ENCODE measurements at regions not wholly inside any gene's neighbourhood (a gene's known extent, or its start where the extent isn't known, plus 50 kb on each side); places are given as distances from the start of the nearest gene placed in this dataset.

GRCh38 chr2:122357998-122358397 lies 602.5 kb downstream of the TSN start:
- no peak for DNase-seq (ENCODE audit: low read depth in 2 of 3, low spot score in 2 of 3)

DNA sequence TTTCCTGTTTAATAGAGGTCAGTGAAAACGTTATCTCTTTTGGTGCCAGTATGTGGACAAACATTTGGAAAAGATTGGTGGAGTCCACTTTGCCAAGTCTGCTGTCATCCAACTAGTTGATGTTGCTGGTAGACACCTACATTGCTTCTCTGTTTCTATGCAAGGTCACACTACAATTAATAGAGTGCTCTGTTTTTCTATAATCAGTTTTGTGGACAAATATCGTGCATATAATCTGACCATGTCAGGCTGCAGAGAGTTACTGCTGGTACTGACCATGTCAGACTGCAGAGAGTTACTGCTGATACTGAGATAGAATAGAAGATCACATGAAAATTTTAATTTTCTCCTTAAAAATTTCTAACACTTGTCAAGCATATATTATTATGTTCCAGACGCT lies 603.3 kb downstream of the TSN start:
- DNase-seq (ENCODE audit: low read depth in 2 of 3, low spot score in 2 of 3), result no peak

DNA sequence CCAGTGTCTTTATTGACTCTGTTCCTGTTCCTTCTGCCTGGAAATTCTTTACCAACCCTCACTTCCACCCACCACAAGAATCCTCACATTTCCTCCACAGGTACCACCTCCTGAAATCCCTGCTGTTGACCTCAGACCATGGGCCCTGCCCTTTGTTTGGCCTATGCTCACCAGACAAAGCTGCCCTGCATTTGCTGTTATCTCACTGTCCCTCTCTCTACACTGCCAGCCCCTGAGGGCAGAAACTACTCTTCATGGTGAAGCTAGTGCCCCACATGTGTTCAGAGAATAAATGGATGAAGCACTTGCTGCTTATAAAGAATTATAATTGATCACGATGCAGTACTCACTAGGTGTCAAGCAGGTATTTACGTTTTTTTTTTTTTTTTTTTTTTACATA lies 608.4 kb downstream of the TSN start:
- DNase-seq (ENCODE audit: low read depth in 2 of 3, low spot score in 2 of 3), result no peak

DNA sequence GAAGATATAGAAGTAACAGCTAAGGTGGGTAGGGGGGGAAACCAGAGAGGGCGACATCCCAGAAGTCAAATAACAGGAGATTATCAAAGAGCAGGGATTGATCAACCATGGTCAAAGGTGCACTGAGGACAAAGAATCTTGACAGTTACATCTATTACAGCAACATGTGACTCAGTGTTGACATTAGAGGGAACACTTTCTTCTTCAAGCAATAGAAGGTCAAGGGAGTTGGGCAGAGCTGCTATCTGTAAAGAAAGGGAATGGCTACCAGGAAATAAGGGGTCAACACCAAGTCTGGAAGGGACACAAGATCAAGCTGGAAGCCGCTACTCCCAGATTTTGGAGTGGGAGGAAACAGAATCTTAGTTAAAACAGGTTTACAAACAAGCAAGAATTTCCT lies 611.0 kb downstream of the TSN start:
- no peak for DNase-seq (ENCODE audit: low read depth in 2 of 3, low spot score in 2 of 3)

DNA sequence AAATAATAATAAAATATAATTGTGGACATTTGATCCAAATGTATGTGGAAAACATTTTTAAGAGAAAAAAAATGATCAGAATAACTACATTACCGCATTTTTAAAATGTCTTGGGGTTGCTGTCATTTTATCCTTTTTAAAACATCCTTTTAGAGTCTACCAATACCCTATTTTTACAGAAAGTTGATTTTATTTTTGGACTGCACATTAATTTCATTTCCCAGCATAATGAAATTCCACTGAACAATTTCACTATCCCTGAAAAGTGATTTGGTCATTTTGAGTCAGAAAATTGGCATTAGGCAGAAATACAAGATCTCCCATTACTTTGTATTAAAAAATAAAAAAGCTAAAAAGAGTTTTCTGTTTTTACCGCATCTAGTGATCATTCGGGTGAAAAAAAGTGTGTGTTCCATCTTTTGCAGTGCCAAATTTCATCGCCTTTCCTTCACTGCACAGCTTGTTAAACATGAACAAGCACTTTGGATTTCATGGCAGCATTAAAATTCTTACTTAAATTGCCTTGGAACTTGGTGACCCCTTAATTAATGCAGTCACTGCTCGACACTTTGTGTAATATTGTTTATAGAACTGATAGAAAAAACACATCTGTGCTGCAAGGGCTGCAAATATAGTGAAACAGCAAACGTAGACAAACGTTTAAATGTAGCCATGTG lies 611.7 kb downstream of the TSN start:
- no peak for DNase-seq (ENCODE audit: low read depth in 2 of 3, low spot score in 2 of 3)

DNA sequence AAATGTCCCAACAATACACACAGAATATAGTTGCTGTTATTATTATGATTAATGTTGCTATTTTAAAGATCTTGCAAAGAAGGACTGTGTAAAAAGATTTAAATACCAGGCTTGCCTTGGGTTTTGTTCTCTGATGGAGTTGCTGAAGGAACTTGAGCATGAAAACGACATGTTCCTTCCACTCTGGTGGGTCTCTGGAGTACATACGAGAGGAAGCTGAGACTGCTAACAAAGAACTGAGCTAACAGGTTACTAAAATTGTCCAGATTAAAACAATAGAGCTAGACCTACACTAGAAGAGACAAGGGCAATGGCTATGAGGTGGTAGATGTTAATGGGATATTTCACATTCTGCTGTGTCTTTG lies 612.2 kb downstream of the TSN start:
- no peak for DNase-seq (ENCODE audit: low read depth in 2 of 3, low spot score in 2 of 3)

GRCh38 chr2:122368576-122369243 lies 613.3 kb downstream of the TSN start:
- DNase-seq (ENCODE audit: low read depth in 2 of 3, low spot score in 2 of 3), result peak in 2 of 3 donors; percentile 0 to 24

DNA sequence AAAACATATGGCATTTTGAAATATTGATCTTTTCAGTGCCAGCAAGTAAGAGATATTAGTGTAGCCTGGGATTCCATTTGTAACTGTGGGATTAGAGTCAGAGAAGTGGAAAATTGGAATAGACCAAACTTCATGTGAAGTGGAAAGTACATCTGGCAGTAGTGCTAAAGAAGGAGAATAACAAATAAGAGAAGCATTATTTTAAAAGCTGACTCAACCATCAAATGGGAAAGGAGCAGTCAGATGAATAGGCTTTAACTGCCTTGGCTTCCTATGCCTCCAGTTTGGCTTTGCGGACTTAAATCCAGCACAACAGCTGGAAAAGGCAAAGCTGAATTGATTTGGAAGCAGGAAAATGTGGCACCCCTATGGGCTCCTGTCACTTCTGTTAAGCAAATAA lies 623.1 kb downstream of the TSN start:
- no peak for DNase-seq (ENCODE audit: low read depth in 2 of 3, low spot score in 2 of 3)

- no peak for DNase-seq (ENCODE audit: low read depth in 2 of 3, low spot score in 2 of 3)
Measured at GRCh38 chr2:122384768-122385333, 629.4 kb downstream of the TSN start.

DNA sequence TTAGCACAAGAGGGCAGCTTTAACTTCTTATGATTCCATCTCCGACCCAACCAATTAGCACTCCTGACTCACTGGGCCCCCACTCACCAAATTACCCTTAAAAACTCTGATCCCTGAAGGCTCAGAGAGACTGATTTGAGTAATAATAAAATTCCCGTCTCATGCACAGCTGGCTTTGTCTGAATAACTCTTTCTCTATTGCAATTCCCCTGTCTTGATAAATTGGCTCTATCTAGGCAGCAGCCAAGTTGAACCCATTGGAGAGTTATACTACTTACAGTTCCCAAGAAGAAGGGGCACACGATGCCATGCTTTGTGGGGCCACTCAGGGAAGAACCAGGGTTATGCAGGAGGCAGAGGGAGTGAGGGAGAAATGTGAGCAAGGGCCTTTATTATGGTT lies 632.8 kb downstream of the TSN start:
- DNase-seq (ENCODE audit: low read depth in 2 of 3, low spot score in 2 of 3), result no peak

DNA sequence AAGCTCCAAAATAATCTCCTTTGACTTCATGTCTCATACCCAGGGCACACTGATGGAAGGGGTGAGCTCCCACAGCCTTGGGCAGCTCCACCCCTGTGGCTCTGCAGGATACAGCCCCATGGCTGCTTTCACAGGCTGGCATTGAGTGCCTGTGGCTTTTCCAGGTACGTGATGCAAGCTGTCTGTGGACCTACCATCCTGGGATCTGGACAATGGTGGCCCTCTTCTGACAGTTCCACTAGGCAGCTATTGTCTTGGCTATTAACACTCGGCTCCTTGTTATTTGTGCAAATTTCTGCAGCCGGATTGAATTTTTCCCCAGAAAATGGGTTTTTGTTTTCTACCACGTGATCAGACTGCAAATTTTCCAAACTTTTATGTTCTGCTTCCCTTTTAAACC lies 634.2 kb downstream of the TSN start:
- no peak for DNase-seq (ENCODE audit: low read depth in 2 of 3, low spot score in 2 of 3)

DNA sequence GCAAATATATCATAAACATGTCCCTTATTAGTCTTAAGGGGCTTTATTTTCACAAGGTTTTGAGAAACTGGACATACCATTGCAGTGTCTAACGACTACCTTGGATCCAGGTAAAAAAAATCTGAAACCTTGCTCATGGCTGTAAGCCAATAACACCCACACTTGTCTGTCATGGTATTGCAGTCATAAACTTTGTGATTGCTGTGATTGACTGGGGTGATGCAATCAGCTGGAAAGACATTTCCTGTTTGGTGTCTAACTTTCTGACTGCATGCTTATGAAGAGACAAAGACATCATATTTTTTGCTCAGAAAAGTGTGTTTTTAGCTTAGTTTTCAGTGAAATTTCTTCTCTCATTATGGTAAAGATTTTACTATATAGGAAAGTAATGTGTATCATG lies 635.0 kb downstream of the TSN start:
- no peak for DNase-seq (ENCODE audit: low read depth in 2 of 3, low spot score in 2 of 3)

GRCh38 chr2:122391726-122392125 lies 636.3 kb downstream of the TSN start:
- no peak for DNase-seq (ENCODE audit: low read depth in 2 of 3, low spot score in 2 of 3)

GRCh38 chr2:122395687-122396086 lies 640.2 kb downstream of the TSN start:
- no peak for DNase-seq (ENCODE audit: low read depth in 2 of 3, low spot score in 2 of 3)

DNA sequence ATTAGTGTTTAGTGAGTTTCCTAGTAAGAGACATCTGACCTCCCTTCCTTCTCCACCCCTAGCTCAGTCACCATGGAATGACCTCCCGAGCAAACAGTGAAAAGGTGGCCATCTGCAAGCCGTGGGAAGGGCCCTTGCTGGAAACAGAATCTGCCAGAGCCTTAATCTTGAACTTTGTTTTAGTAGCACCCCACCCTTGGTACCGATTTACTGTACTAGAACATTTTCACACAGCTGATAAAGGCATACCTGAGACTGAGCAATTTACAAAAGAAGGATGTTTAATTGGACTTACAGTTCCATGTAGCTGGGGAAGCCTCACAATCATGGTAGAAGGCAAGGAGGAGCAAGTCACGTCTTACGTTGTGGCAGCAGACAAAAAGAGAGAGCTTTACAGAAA lies 655.8 kb downstream of the TSN start:
- DNase-seq (ENCODE audit: low read depth in 2 of 3, low spot score in 2 of 3), result no peak

GRCh38 chr2:122412360-122412759 lies 656.9 kb downstream of the TSN start:
- DNase-seq (ENCODE audit: low read depth in 2 of 3, low spot score in 2 of 3), result no peak

DNA sequence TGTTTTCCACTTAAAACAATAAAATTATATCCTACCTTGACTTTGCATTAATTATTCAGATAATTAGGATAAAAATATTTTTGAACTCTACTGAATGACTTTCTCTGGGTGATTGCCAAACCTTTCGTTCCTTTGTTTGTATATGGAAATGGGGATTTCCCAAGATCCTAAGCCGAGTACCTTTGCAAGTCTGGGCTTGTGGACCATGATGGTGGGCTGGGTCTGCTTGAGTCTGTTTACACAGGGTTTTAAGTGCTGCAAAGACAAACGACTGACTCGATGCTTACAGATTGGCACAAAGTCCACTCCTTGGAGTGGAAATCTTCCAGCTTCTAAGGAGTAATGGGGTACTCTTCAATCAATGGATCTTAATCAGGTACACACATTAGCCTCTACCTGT lies 659.5 kb downstream of the TSN start:
- no peak for DNase-seq (ENCODE audit: low read depth in 2 of 3, low spot score in 2 of 3)

- DNase-seq (ENCODE audit: low read depth in 2 of 3, low spot score in 2 of 3), result no peak
Measured at GRCh38 chr2:122417114-122417513, 661.7 kb downstream of the TSN start.

- DNase-seq (ENCODE audit: low read depth in 2 of 3, low spot score in 2 of 3), result no peak
Measured at GRCh38 chr2:122421775-122422174, 666.3 kb downstream of the TSN start.

DNA sequence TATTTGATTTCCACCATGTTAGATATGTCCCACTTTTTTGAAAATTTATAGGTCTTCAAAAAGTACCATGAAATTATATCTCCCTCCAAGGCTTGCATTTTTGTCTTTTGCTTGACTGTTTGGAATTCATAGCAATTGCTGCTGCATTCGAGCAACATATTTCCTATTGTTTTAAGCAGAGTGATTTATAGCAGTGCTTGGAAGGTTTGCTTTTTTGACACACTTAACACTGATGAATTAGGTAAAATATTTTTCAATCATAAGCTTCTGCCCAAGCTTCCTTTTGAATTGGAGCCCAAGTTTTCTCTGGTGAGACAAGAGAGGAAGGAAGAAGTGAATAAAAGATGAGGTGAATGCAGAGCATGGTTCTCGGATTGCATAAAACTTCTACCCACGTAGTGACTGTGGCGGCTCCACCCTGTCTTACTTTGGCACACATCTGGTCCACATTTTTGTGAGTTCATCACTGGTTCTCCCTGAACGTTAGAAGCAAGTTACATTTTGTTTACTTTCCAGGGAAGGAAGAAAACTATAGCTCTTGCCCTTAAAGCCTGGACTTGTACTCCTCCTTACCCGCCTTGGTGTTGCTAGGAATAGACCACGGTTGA lies 667.0 kb downstream of the TSN start:
- DNase-seq (ENCODE audit: low read depth in 2 of 3, low spot score in 2 of 3), result no peak

GRCh38 chr2:122423934-122424333 lies 668.5 kb downstream of the TSN start:
- DNase-seq (ENCODE audit: low read depth in 2 of 3, low spot score in 2 of 3), result no peak

- DNase-seq (ENCODE audit: low read depth in 2 of 3, low spot score in 2 of 3), result no peak
Measured at GRCh38 chr2:122433123-122433754, 677.8 kb downstream of the TSN start.

Measured in hematopoietic multipotent progenitor cell (in vitro differentiated cells).